A673 (cell line): ENCODE measurements at regions not wholly inside any gene's neighbourhood (a gene's known extent, or its start where the extent isn't known, plus 50 kb on each side); places are given as distances from the start of the nearest gene placed in this dataset.

ENCODE experiments used
- BruUV-seq: library from RNA; stranded (reverse); fragments of 400-500 nt; replicated peaks from 2 replicates; lab custom pipeline; 2021; lab: Mats Ljungman, UMichigan
- CTCF ChIA-PET: fragments of 300-600 bp; sonication (Branson Sonifier 250); formaldehyde crosslinking; loops from one replicate; lab custom pipeline; 2022; ENCODE audit warnings: antibody characterized with exemption; lab: Charles Lee
- POLR2A ChIA-PET: fragments of 300-600 bp; sonication (Branson Sonifier 250); formaldehyde crosslinking; loops from one replicate; lab custom pipeline; 2022; ENCODE audit warnings: antibody characterized with exemption; ENCODE audit not compliant: low non-redundant PET; lab: Charles Lee
- DNase-seq: peaks from one replicate; pipeline ENCODE4 v3.0.0-alpha.2; 2015; ENCODE audit warnings: low spot score
- H3K27ac ChIP-seq: fragments of 200-600 bp; sonication (generic); 2 replicates; pipeline ENCODE4 v1.5.1; 2016; ENCODE audit warnings: mixed run types, low read depth, mild to moderate bottlenecking, mixed read lengths, antibody characterized with exemption, low read length; ENCODE audit not compliant: poor library complexity, severe bottlenecking
- H3K27me3 ChIP-seq: fragments of 200-600 bp; sonication (generic); replicated peaks from 2 replicates; pipeline ENCODE4 v1.6.1; 2017; ENCODE audit warnings: mixed run types, low read depth, mild to moderate bottlenecking, mixed read lengths, antibody characterized with exemption, low read length; ENCODE audit not compliant: insufficient read depth, poor library complexity
- H3K36me3 ChIP-seq: fragments of 200-600 bp; sonication (generic); 2 replicates; pipeline ENCODE4 v1.6.1; 2016; ENCODE audit warnings: mixed run types, mild to moderate bottlenecking, mixed read lengths, antibody characterized with exemption, low read length; ENCODE audit not compliant: insufficient read depth, poor library complexity, severe bottlenecking
- H3K4me1 ChIP-seq: fragments of 200-600 bp; sonication (generic); 2 replicates; pipeline ENCODE4 v1.6.1; 2017; ENCODE audit warnings: mixed run types, mild to moderate bottlenecking, mixed read lengths, antibody characterized with exemption, low read length; ENCODE audit not compliant: insufficient read depth, poor library complexity, severe bottlenecking
- H3K4me3 ChIP-seq: fragments of 200-600 bp; sonication (generic); 2 replicates; pipeline ENCODE4 v1.5.1; 2016; ENCODE audit warnings: low read depth, mixed run types, mild to moderate bottlenecking, mixed read lengths, low read length; ENCODE audit not compliant: poor library complexity, severe bottlenecking
- H3K9me3 ChIP-seq: fragments of 200-600 bp; sonication (generic); 2 replicates; pipeline ENCODE4 v1.6.1; 2016; ENCODE audit warnings: mixed run types, low read depth, mild to moderate bottlenecking, mixed read lengths, antibody characterized with exemption, low read length; ENCODE audit not compliant: poor library complexity, severe bottlenecking
- CTCF ChIP-seq: fragments of 300-800, 200-600 bp; sonication (generic); conservative IDR thresholded peaks from 2 replicates; pipeline ENCODE4 v1.5.1; 2017; ENCODE audit warnings: low read depth, mild to moderate bottlenecking, antibody characterized with exemption, low read length, moderate library complexity, mixed read lengths
- EZH2 ChIP-seq: fragments of 200-600 bp; sonication (generic); IDR thresholded peaks from 2 replicates; pipeline ENCODE4 v1.6.1; 2017; ENCODE audit warnings: borderline replicate concordance, low read depth, mild to moderate bottlenecking, mixed read lengths, antibody characterized with exemption, low read length; ENCODE audit not compliant: poor library complexity, severe bottlenecking
- intact Hi-C: fragments of 100-400 bp; cut with micrococcal nuclease; formaldehyde crosslinking; loops from one replicate; pipeline ENCODE4 v1.10.0; 2022; ENCODE audit not compliant: unreplicated experiment

GRCh38 chr10:3853016-3853415, 68.0 kb upstream of the KLF6 start:
- ChIA-PET POLR2A (no interaction called here), CTCF (no interaction called here)
- intact Hi-C loops, result no loop called here
- Histone ChIP-seq H3K4me3 (no peak overlapping the region), H3K27me3 (no peaks in the 10 kb centered on the region), H3K9me3 (no peaks in the 10 kb centered on the region), H3K4me1 (peaks cover 14% of the 10 kb centered on the region), H3K36me3 (no peaks in the 10 kb centered on the region), H3K27ac (no peak overlapping the region)
- TF ChIP-seq EZH2 (no peak), CTCF (no peak)
- BruUV-seq, result no TSS peak
- no peak for DNase-seq

GRCh38 chr10:3852147-3852904, 67.3 kb upstream of the KLF6 start:
- H3K4me1 ChIP-seq, result peaks cover 14% of the 10 kb centered on the region
- CTCF ChIA-PET, result no interaction called here
- no peak overlapping the region for H3K27ac ChIP-seq
- DNase-seq, result peak; percentile 80
- BruUV-seq, result no TSS peak
- no peaks in the 10 kb centered on the region for H3K36me3 ChIP-seq
- POLR2A ChIA-PET, result no interaction called here
- H3K9me3 ChIP-seq, result no peaks in the 10 kb centered on the region
- TF ChIP-seq EZH2 (no peak), CTCF (no peak)
- no peaks in the 10 kb centered on the region for H3K27me3 ChIP-seq
- H3K4me3 ChIP-seq, result no peak overlapping the region
- intact Hi-C loops, result no loop called here

- Histone ChIP-seq H3K4me3 (no peak overlapping the region), H3K36me3 (no peaks in the 10 kb centered on the region), H3K9me3 (no peaks in the 10 kb centered on the region), H3K27ac (no peak overlapping the region), H3K27me3 (no peaks in the 10 kb centered on the region), H3K4me1 (peaks cover 14% of the 10 kb centered on the region)
- TF ChIP-seq EZH2 (no peak), CTCF (no peak)
- ChIA-PET POLR2A (no interaction called here), CTCF (no interaction called here)
- no TSS peak for BruUV-seq
- intact Hi-C loops, result no loop called here
- no peak for DNase-seq
Observed at GRCh38 chr10:3850999-3851937, 66.3 kb upstream of the KLF6 start.
